ENCODE measurements at regions not wholly inside any gene's neighbourhood (a gene's known extent, or its start where the extent isn't known, plus 50 kb on each side); places are given as distances from the start of the nearest gene placed in this dataset.
"Not testable (repeated sequence)": the region's sequence is repeated elsewhere in the genome, so short reads cannot be mapped to it uniquely, and the experiment has no call there.

DNA sequence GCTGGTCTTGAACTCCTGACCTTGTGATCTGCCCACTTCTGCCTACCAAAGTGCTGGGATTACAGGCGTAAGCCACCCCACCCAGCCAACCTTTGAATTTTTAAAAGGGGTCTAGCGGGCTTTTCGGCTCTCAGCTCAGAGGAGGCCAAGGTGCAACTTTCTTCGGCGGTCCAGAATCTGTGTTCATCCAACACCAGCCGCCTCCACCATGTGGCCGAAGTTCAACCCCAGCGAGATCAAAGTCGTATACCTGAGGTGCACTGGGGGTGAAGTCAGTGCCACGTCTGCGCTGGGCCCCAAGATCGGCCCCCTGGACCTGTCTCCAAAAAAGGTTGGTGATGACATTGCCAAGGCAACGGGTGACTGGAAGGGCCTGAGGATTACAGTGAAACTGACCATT, 78.8 kb upstream of the PIM1 start:
- CTCF ChIA-PET; H3K9ac ChIP-seq (ENCODE audit: low read length); H2AFZ ChIP-seq (ENCODE audit: low read depth, low read length, poor library complexity, severe bottlenecking); H3K4me3 ChIP-seq (replicated peaks in 1 of 2; ENCODE audit: low read depth in 1 of 2, low read length in 2 of 2); ATAC-seq; H3K27me3 ChIP-seq (ENCODE audit: insufficient read depth, low read length); H3K4me1 ChIP-seq (ENCODE audit: control insufficient read depth in 1 of 2, insufficient read depth in 2 of 2, low read length in 2 of 2); BruUV-seq (replicated peaks); H3K36me3 ChIP-seq (ENCODE audit: control insufficient read depth in 1 of 2, insufficient read depth in 2 of 2, low read length in 2 of 2); POLR2A ChIA-PET; H3K9me3 ChIP-seq (ENCODE audit: control insufficient read depth in 1 of 2, insufficient read depth in 1 of 2, low read depth in 1 of 2, low read length in 2 of 2); H3K4me2 ChIP-seq (ENCODE audit: low read length); intact Hi-C loops (cut with micrococcal nuclease); H4K20me1 ChIP-seq (ENCODE audit: insufficient read depth); H3K9me2 ChIP-seq (ENCODE audit: insufficient read depth); H3K79me2 ChIP-seq (ENCODE audit: insufficient read depth, low read length); RAD21 ChIA-PET (ENCODE audit: low non-redundant PET in 1 of 2, low total read pairs in 2 of 2, uncharacterized antibody in 2 of 2, unreplicated experiment in 2 of 2); DNase-seq (ENCODE audit: low read depth, low spot score); H3K27ac ChIP-seq (ENCODE audit: low read depth, low read length): not testable (repeated sequence)

DNA sequence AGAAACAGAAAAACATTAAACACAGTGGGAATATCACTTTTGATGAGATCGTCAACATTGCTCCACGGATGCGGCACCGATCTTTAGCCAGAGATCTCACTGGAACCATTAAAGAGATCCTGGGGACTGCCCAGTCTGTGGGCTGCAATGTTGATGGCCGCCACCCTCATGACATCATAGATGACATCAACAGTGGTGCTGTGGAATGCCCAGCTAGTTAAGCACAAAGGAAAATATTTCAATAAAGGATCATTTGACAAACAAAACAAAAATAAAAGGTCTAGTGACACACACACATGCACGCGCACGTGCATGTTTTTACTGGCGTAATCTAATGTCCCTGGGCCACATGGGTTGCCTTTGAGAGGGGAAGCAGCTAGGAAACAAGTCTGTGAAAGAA, 78.4 kb upstream of the PIM1 start:
- H3K9me3 ChIP-seq (ENCODE audit: control insufficient read depth in 1 of 2, insufficient read depth in 1 of 2, low read depth in 1 of 2, low read length in 2 of 2); H3K36me3 ChIP-seq (ENCODE audit: control insufficient read depth in 1 of 2, insufficient read depth in 2 of 2, low read length in 2 of 2); RAD21 ChIA-PET (ENCODE audit: low non-redundant PET in 1 of 2, low total read pairs in 2 of 2, uncharacterized antibody in 2 of 2, unreplicated experiment in 2 of 2); H3K4me1 ChIP-seq (ENCODE audit: control insufficient read depth in 1 of 2, insufficient read depth in 2 of 2, low read length in 2 of 2); H3K9ac ChIP-seq (ENCODE audit: low read length); intact Hi-C loops (cut with micrococcal nuclease); H3K27me3 ChIP-seq (ENCODE audit: insufficient read depth, low read length); H2AFZ ChIP-seq (ENCODE audit: low read depth, low read length, poor library complexity, severe bottlenecking); H3K79me2 ChIP-seq (ENCODE audit: insufficient read depth, low read length); DNase-seq (ENCODE audit: low read depth, low spot score); H4K20me1 ChIP-seq (ENCODE audit: insufficient read depth); BruUV-seq (replicated peaks); ATAC-seq; H3K4me2 ChIP-seq (ENCODE audit: low read length); H3K27ac ChIP-seq (ENCODE audit: low read depth, low read length); H3K9me2 ChIP-seq (ENCODE audit: insufficient read depth); CTCF ChIA-PET; H3K4me3 ChIP-seq (replicated peaks in 1 of 2; ENCODE audit: low read depth in 1 of 2, low read length in 2 of 2): not testable (repeated sequence)
- POLR2A ChIA-PET, result interaction anchor here (0.6 kb wide), 1 partner anchor 263 kb away, joined by 4 read pairs; no protein-coding TSS in a partner anchor

DNA sequence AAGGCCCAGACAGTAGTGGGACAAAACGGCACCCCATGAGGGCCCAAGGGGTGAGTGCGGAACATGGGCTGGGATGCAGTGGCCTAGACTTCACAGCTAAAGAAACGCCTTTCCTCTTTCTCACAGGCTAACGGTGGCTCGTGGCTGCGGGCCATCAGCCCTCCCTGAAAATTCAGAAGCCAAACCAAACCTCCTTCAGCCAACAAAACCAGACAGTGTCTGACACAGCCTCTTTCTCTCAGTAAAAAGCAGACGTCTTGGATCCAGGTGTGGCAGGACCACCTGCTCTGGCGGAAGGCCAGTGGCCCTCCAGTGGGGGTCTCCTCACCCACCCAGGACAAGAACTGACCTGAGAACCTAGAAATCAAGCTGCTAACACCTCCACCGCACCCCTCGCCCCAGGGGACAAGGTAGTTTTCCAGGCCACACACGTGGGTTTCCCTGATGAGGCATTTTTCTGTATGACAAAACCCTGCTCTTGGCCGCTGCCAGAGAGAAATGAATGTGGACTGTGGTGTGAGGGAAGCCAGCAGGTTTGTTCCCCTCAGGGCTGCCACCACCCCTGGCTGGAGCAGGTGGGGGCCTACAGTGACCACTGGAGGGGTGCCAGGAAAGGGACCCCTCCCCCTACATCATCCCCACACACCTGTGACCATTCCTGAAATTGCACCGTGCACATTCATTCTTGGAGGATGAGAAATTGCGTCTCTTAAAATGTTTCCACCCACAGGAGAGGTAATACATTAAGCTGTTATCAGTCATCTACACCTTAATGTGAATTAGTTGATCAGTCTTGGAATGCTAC, 76.8 kb upstream of the PIM1 start:
- no peaks in the 10 kb centered on the region for H3K27me3 ChIP-seq (ENCODE audit: insufficient read depth, low read length)
- H3K9me2 ChIP-seq (ENCODE audit: insufficient read depth), result no peaks in the 10 kb centered on the region
- no peaks in the 10 kb centered on the region for H3K79me2 ChIP-seq (ENCODE audit: insufficient read depth, low read length)
- H3K4me2 ChIP-seq (ENCODE audit: low read length), result no peak overlapping the region
- CTCF ChIA-PET, result no interaction called here
- no TSS peak for BruUV-seq (replicated peaks)
- no peak overlapping the region for H3K27ac ChIP-seq (ENCODE audit: low read depth, low read length)
- RAD21 ChIA-PET (ENCODE audit: low non-redundant PET in 1 of 2, low total read pairs in 2 of 2, uncharacterized antibody in 2 of 2, unreplicated experiment in 2 of 2), result no interaction called here
- H3K9me3 ChIP-seq (ENCODE audit: control insufficient read depth in 1 of 2, insufficient read depth in 1 of 2, low read depth in 1 of 2, low read length in 2 of 2), result no peaks in the 10 kb centered on the region
- H3K4me1 ChIP-seq (ENCODE audit: control insufficient read depth in 1 of 2, insufficient read depth in 2 of 2, low read length in 2 of 2), result no peaks in the 10 kb centered on the region; a peak in 1 of 4 replicates
- H3K9ac ChIP-seq (ENCODE audit: low read length), result no peak overlapping the region
- intact Hi-C loops (cut with micrococcal nuclease), result no loop called here
- ATAC-seq (no peak), DNase-seq (ENCODE audit: low read depth, low spot score) (no peak)
- POLR2A ChIA-PET, result no interaction called here
- no peaks in the 10 kb centered on the region for H4K20me1 ChIP-seq (ENCODE audit: insufficient read depth)
- no peak overlapping the region for H3K4me3 ChIP-seq (replicated peaks in 1 of 2; ENCODE audit: low read depth in 1 of 2, low read length in 2 of 2)
- H2AFZ ChIP-seq (ENCODE audit: low read depth, low read length, poor library complexity, severe bottlenecking), result no peak overlapping the region
- H3K36me3 ChIP-seq (ENCODE audit: control insufficient read depth in 1 of 2, insufficient read depth in 2 of 2, low read length in 2 of 2), result no peaks in the 10 kb centered on the region
- TF ChIP-seq FOSL1 (IDR thresholded peaks at IDR 0.05; ENCODE audit: low read depth), result no peak
- TF ChIP-seq ZNF274 (IDR thresholded peaks at IDR 0.05; ENCODE audit: low read depth, low read length), result no peak
- TF ChIP-seq ZFX (IDR thresholded peaks at IDR 0.05), result no peak
- no peak for TF ChIP-seq POLR2AphosphoS5 (IDR thresholded peaks at IDR 0.05; ENCODE audit: low read depth, low read length)
- TF ChIP-seq ELF1 (IDR thresholded peaks at IDR 0.05; ENCODE audit: borderline replicate concordance, low read depth), result no peak
- no peak for TF ChIP-seq EZH2 (IDR thresholded peaks at IDR 0.05)
- TF ChIP-seq EZH2phosphoT487 (IDR thresholded peaks at IDR 0.05; ENCODE audit: borderline replicate concordance), result no peak
- no peak for TF ChIP-seq CTCF (IDR thresholded peaks at IDR 0.05 in 2 of 3, conservative IDR thresholded peaks at IDR 0.05 in 1 of 3; ENCODE audit: borderline replicate concordance in 1 of 3, insufficient read depth in 1 of 3, low read depth in 2 of 3, low read length in 2 of 3)
